ENCODE measurements at regions not wholly inside any gene's neighbourhood (a gene's known extent, or its start where the extent isn't known, plus 50 kb on each side); places are given as distances from the start of the nearest gene placed in this dataset.
A peak's percentile ranks its signal among the peaks of the same experiment; 100 is the strongest.

- H3K4me3 Mint-ChIP-seq, result no peak overlapping the region
- no peaks in the 10 kb centered on the region for H4K20me1 ChIP-seq (replicated peaks; ENCODE audit: insufficient read depth)
- DNase-seq (ENCODE audit: low spot score) (peak; percentile 43), ATAC-seq (peak; percentile 77)
- H3F3A ChIP-seq (replicated peaks; ENCODE audit: low read depth), result no peaks in the 10 kb centered on the region
- no peak overlapping the region for H2AFZ ChIP-seq
- H3K27me3 Mint-ChIP-seq (ENCODE audit: insufficient read depth, low read depth, poor library complexity), result peaks cover 6% of the 10 kb centered on the region
- peaks cover 17% of the 10 kb centered on the region for H3K4me1 ChIP-seq (ENCODE audit: insufficient read depth)
- TF ChIP-seq ETS1 (IDR thresholded peaks at IDR 0.05) (no peak), REST (IDR thresholded peaks at IDR 0.05; ENCODE audit: unreplicated experiment) (no peak), JUNB (IDR thresholded peaks at IDR 0.05; ENCODE audit: unreplicated experiment) (no peak), ZNF331 (CRISPR knock-in tag; IDR thresholded peaks at IDR 0.05; ENCODE audit: low read depth) (no peak), CTCF (conservative IDR thresholded peaks at IDR 0.05; ENCODE audit: low read depth in 2 of 2) (no peak), ZNF462 (CRISPR knock-in tag; IDR thresholded peaks at IDR 0.05) (no peak), EZH2 (IDR thresholded peaks at IDR 0.05; ENCODE audit: low read depth, unreplicated experiment) (no peak), NANOG (IDR thresholded peaks at IDR 0.05; ENCODE audit: borderline replicate concordance) (no peak), CREB1 (CRISPR knock-in tag; IDR thresholded peaks at IDR 0.05; ENCODE audit: low read depth) (no peak), ZNF114 (CRISPR knock-in tag; IDR thresholded peaks at IDR 0.05) (no peak), STAT1 (IDR thresholded peaks at IDR 0.05; ENCODE audit: unreplicated experiment) (no peak), EZH2phosphoT487 (IDR thresholded peaks at IDR 0.05; ENCODE audit: unreplicated experiment) (no peak), POLR2AphosphoS5 (IDR thresholded peaks at IDR 0.05; ENCODE audit: low read depth) (no peak)
- no peak overlapping the region for H3K27ac ChIP-seq (ENCODE audit: low read depth)
- H3K9me3 Mint-ChIP-seq, result no peaks in the 10 kb centered on the region; the same call in 2 of the 3 replicates
- H3K4me2 ChIP-seq, result peak overlapping the region; percentile 65
- H3K4me1 Mint-ChIP-seq, result peaks cover 37% of the 10 kb centered on the region
- no peaks in the 10 kb centered on the region for H3K79me2 ChIP-seq (replicated peaks; ENCODE audit: insufficient read depth)
- H3K27ac Mint-ChIP-seq, result no peak overlapping the region
- H3K36me3 Mint-ChIP-seq (ENCODE audit: low read depth), result no peaks in the 10 kb centered on the region
- H3K4me3 ChIP-seq, result no peak overlapping the region
- 0 out of 2 replicates have a peak, but pooled peaks cover 6% of the 10 kb centered on the region for H3K9me2 ChIP-seq (ENCODE audit: insufficient read depth)
- no peaks in the 10 kb centered on the region for H3K36me3 ChIP-seq (ENCODE audit: insufficient read depth)
- no peaks in the 10 kb centered on the region for H3K27me3 ChIP-seq (ENCODE audit: insufficient read depth)
Observed at GRCh38 chr11:19455731-19456130, 215.0 kb upstream of the E2F8 start.
